WTC11 (cell line): ENCODE measurements at regions not wholly inside any gene's neighbourhood (a gene's known extent, or its start where the extent isn't known, plus 50 kb on each side); places are given as distances from the start of the nearest gene placed in this dataset.
"Not testable (repeated sequence)": the region's sequence is repeated elsewhere in the genome, so short reads cannot be mapped to it uniquely, and the experiment has no call there.

Experiments
- ATAC-seq: fragments of 200-7000 bp; cut with Tn5 transposase; 2 replicates; pipeline ENCODE4 v1.10.0; 2021; ENCODE audit warnings: mild to moderate bottlenecking, moderate library complexity
- CTCF ChIA-PET: fragments of 300-600 bp; sonication (Branson Sonifier 250); formaldehyde crosslinking; loops from one replicate; lab custom pipeline; 2021; ENCODE audit warnings: antibody characterized with exemption; lab: Charles Lee
- POLR2A ChIA-PET: fragments of 350-600 bp; sonication (Branson Sonifier 250); formaldehyde crosslinking; loops from one replicate; lab custom pipeline; 2021; ENCODE audit warnings: antibody characterized with exemption; lab: Charles Lee
- DNase-seq: peaks from one replicate; pipeline ENCODE4 v3.0.0; 2021; ENCODE audit warnings: low spot score
- H3K27ac Mint-ChIP-seq: 2 replicates; pipeline ENCODE4 v1.8.0; 2021; ENCODE audit warnings: mixed read lengths
- H3K27me3 Mint-ChIP-seq: 2 replicates; pipeline ENCODE4 v1.8.0; 2021; ENCODE audit warnings: low read depth, mild to moderate bottlenecking, moderate library complexity, mixed read lengths
- H3K36me3 Mint-ChIP-seq: 2 replicates; pipeline ENCODE4 v1.8.0; 2021; ENCODE audit warnings: mixed read lengths
- H3K4me1 Mint-ChIP-seq: 2 replicates; pipeline ENCODE4 v1.8.0; 2022; ENCODE audit warnings: mixed read lengths
- H3K4me3 Mint-ChIP-seq: 2 replicates; pipeline ENCODE4 v1.8.0; 2021; ENCODE audit warnings: mild to moderate bottlenecking, moderate library complexity, mixed read lengths
- H3K9me3 Mint-ChIP-seq: 2 replicates; pipeline ENCODE4 v1.8.0; 2021; ENCODE audit warnings: mixed read lengths
- CREB1 ChIP-seq: sonication (generic); formaldehyde crosslinking; IDR thresholded peaks from 2 replicates; pipeline ENCODE4 v1.8.0; 2023; ENCODE audit warnings: mild to moderate bottlenecking, missing genetic modification reagents
- ESRRA ChIP-seq: sonication (generic); formaldehyde crosslinking; IDR thresholded peaks from 2 replicates; pipeline ENCODE4 v1.8.1; 2022; ENCODE audit warnings: mild to moderate bottlenecking, missing genetic modification reagents, borderline replicate concordance
- ETV6 ChIP-seq: sonication (generic); formaldehyde crosslinking; IDR thresholded peaks from 2 replicates; pipeline ENCODE4 v1.8.1; 2022; ENCODE audit warnings: mild to moderate bottlenecking, missing genetic modification reagents
- OVOL2 ChIP-seq: fragments of 250-450 bp; sonication (Bioruptor Pico); IDR thresholded peaks from 2 replicates; pipeline ENCODE4 v1.9.0; 2021; ENCODE audit warnings: mild to moderate bottlenecking, borderline replicate concordance
- SMAD4 ChIP-seq: sonication (generic); formaldehyde crosslinking; IDR thresholded peaks from 2 replicates; pipeline ENCODE4 v1.8.0; 2022; ENCODE audit warnings: mild to moderate bottlenecking, missing genetic modification reagents
- ZNF232 ChIP-seq: sonication (generic); formaldehyde crosslinking; IDR thresholded peaks from 2 replicates; pipeline ENCODE4 v1.8.0; 2022; ENCODE audit warnings: mild to moderate bottlenecking, missing genetic modification reagents
- ZNF416 ChIP-seq: fragments of 250-450 bp; sonication (Bioruptor Pico); IDR thresholded peaks from 2 replicates; pipeline ENCODE4 v1.9.0; 2021; ENCODE audit warnings: mild to moderate bottlenecking, inconsistent platforms
- TF ChIP-seq, protein P1 (sequence below): sonication (generic); formaldehyde crosslinking; IDR thresholded peaks from 2 replicates; pipeline ENCODE4 v1.8.0; 2023; ENCODE audit warnings: missing genetic modification reagents, mild to moderate bottlenecking, borderline replicate concordance
- TF ChIP-seq, protein P2 (sequence below): sonication (generic); formaldehyde crosslinking; conservative IDR thresholded peaks from 2 replicates; pipeline ENCODE4 v1.8.1; 2023; ENCODE audit warnings: mild to moderate bottlenecking, low read depth, missing genetic modification reagents, moderate library complexity
- TF ChIP-seq, protein P3 (sequence below): fragments of 250-450 bp; sonication (Bioruptor Pico); IDR thresholded peaks from 2 replicates; pipeline ENCODE4 v2.1.2; 2022; ENCODE audit warnings: mild to moderate bottlenecking, moderate library complexity
- TF ChIP-seq, protein P4 (sequence below): sonication (generic); formaldehyde crosslinking; IDR thresholded peaks from 2 replicates; pipeline ENCODE4 v1.8.1; 2023; ENCODE audit warnings: mild to moderate bottlenecking, missing genetic modification reagents
- TF ChIP-seq, protein P5 (sequence below): sonication (generic); formaldehyde crosslinking; IDR thresholded peaks from 2 replicates; pipeline ENCODE4 v1.8.0; 2023; ENCODE audit warnings: mild to moderate bottlenecking, missing genetic modification reagents

DNA sequence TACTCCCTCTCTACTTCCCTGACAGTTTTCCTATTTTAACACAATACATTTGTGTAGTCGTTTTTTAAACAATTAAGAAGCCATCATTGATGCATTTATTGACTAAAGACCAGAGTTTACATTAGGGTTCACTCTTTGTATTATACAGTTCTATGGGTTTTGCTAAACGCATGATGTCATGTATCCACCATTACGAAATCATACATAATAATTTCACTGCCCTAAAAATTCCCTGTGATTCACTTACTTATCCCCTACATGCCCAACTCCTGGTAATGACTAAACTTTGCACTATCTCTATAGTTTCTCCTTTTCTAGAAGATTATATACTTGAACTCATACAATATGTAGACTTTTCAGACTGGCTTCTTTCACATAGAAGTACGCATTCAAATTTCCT, 1016.5 kb upstream of the FOXG1 start:
- Mint-ChIP-seq H3K36me3 (no peaks in the 10 kb centered on the region), H3K4me1 (no peaks in the 10 kb centered on the region), H3K4me3 (no peak overlapping the region), H3K9me3 (no peaks in the 10 kb centered on the region), H3K27me3 (no peaks in the 10 kb centered on the region; the same call in 1 of the 2 replicates), H3K27ac (no peak overlapping the region)
- TF ChIP-seq, protein P1, sequence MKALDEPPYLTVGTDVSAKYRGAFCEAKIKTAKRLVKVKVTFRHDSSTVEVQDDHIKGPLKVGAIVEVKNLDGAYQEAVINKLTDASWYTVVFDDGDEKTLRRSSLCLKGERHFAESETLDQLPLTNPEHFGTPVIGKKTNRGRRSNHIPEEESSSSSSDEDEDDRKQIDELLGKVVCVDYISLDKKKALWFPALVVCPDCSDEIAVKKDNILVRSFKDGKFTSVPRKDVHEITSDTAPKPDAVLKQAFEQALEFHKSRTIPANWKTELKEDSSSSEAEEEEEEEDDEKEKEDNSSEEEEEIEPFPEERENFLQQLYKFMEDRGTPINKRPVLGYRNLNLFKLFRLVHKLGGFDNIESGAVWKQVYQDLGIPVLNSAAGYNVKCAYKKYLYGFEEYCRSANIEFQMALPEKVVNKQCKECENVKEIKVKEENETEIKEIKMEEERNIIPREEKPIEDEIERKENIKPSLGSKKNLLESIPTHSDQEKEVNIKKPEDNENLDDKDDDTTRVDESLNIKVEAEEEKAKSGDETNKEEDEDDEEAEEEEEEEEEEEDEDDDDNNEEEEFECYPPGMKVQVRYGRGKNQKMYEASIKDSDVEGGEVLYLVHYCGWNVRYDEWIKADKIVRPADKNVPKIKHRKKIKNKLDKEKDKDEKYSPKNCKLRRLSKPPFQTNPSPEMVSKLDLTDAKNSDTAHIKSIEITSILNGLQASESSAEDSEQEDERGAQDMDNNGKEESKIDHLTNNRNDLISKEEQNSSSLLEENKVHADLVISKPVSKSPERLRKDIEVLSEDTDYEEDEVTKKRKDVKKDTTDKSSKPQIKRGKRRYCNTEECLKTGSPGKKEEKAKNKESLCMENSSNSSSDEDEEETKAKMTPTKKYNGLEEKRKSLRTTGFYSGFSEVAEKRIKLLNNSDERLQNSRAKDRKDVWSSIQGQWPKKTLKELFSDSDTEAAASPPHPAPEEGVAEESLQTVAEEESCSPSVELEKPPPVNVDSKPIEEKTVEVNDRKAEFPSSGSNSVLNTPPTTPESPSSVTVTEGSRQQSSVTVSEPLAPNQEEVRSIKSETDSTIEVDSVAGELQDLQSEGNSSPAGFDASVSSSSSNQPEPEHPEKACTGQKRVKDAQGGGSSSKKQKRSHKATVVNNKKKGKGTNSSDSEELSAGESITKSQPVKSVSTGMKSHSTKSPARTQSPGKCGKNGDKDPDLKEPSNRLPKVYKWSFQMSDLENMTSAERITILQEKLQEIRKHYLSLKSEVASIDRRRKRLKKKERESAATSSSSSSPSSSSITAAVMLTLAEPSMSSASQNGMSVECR = no peak
- TF ChIP-seq, protein P2, sequence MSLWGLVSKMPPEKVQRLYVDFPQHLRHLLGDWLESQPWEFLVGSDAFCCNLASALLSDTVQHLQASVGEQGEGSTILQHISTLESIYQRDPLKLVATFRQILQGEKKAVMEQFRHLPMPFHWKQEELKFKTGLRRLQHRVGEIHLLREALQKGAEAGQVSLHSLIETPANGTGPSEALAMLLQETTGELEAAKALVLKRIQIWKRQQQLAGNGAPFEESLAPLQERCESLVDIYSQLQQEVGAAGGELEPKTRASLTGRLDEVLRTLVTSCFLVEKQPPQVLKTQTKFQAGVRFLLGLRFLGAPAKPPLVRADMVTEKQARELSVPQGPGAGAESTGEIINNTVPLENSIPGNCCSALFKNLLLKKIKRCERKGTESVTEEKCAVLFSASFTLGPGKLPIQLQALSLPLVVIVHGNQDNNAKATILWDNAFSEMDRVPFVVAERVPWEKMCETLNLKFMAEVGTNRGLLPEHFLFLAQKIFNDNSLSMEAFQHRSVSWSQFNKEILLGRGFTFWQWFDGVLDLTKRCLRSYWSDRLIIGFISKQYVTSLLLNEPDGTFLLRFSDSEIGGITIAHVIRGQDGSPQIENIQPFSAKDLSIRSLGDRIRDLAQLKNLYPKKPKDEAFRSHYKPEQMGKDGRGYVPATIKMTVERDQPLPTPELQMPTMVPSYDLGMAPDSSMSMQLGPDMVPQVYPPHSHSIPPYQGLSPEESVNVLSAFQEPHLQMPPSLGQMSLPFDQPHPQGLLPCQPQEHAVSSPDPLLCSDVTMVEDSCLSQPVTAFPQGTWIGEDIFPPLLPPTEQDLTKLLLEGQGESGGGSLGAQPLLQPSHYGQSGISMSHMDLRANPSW (CRISPR knock-in tag) = no peak
- TF ChIP-seq, protein P3, sequence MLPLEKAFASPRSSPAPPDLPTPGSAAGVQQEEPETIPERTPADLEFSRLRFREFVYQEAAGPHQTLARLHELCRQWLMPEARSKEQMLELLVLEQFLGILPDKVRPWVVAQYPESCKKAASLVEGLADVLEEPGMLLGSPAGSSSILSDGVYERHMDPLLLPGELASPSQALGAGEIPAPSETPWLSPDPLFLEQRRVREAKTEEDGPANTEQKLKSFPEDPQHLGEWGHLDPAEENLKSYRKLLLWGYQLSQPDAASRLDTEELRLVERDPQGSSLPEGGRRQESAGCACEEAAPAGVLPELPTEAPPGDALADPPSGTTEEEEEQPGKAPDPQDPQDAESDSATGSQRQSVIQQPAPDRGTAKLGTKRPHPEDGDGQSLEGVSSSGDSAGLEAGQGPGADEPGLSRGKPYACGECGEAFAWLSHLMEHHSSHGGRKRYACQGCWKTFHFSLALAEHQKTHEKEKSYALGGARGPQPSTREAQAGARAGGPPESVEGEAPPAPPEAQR (CRISPR knock-in tag) = no peak
- TF ChIP-seq ZNF232 (CRISPR knock-in tag) (no peak), ESRRA (CRISPR knock-in tag) (no peak), ZNF416 (CRISPR knock-in tag) (no peak), ETV6 (CRISPR knock-in tag) (no peak), SMAD4 (CRISPR knock-in tag) (no peak), CREB1 (CRISPR knock-in tag) (no peak), OVOL2 (CRISPR knock-in tag) (no peak)
- TF ChIP-seq, protein P4, sequence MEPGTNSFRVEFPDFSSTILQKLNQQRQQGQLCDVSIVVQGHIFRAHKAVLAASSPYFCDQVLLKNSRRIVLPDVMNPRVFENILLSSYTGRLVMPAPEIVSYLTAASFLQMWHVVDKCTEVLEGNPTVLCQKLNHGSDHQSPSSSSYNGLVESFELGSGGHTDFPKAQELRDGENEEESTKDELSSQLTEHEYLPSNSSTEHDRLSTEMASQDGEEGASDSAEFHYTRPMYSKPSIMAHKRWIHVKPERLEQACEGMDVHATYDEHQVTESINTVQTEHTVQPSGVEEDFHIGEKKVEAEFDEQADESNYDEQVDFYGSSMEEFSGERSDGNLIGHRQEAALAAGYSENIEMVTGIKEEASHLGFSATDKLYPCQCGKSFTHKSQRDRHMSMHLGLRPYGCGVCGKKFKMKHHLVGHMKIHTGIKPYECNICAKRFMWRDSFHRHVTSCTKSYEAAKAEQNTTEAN (CRISPR knock-in tag) = no peak
- TF ChIP-seq, protein P5, sequence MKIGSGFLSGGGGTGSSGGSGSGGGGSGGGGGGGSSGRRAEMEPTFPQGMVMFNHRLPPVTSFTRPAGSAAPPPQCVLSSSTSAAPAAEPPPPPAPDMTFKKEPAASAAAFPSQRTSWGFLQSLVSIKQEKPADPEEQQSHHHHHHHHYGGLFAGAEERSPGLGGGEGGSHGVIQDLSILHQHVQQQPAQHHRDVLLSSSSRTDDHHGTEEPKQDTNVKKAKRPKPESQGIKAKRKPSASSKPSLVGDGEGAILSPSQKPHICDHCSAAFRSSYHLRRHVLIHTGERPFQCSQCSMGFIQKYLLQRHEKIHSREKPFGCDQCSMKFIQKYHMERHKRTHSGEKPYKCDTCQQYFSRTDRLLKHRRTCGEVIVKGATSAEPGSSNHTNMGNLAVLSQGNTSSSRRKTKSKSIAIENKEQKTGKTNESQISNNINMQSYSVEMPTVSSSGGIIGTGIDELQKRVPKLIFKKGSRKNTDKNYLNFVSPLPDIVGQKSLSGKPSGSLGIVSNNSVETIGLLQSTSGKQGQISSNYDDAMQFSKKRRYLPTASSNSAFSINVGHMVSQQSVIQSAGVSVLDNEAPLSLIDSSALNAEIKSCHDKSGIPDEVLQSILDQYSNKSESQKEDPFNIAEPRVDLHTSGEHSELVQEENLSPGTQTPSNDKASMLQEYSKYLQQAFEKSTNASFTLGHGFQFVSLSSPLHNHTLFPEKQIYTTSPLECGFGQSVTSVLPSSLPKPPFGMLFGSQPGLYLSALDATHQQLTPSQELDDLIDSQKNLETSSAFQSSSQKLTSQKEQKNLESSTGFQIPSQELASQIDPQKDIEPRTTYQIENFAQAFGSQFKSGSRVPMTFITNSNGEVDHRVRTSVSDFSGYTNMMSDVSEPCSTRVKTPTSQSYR (CRISPR knock-in tag) = no peak
- CTCF ChIA-PET = no interaction called here
- DNase-seq = no peak
- no peak for ATAC-seq
- POLR2A ChIA-PET = no interaction called here

DNA sequence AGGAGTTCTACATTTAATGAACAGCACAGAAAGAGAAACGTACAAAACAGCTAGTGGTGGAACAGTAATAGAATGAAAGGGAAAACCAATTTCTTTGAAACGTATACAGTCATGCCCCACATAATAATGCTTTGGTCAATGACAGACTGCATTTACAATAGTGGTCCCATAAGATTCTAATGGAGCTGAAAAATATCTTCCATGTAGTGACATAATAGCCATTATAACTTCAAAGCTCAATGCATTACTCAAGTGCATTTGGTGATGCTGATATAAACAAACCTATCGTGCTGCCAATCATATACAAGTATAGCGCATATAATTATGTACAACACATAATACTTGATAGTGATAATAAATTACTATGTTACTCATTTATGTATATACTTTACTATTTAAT, 1008.9 kb upstream of the FOXG1 start:
- ATAC-seq, POLR2A ChIA-PET, H3K27ac Mint-ChIP-seq, DNase-seq, H3K27me3 Mint-ChIP-seq, CTCF ChIA-PET, H3K9me3 Mint-ChIP-seq, H3K36me3 Mint-ChIP-seq, H3K4me3 Mint-ChIP-seq: not testable (repeated sequence)
- peaks cover 16% of the 10 kb centered on the region for H3K4me1 Mint-ChIP-seq

DNA sequence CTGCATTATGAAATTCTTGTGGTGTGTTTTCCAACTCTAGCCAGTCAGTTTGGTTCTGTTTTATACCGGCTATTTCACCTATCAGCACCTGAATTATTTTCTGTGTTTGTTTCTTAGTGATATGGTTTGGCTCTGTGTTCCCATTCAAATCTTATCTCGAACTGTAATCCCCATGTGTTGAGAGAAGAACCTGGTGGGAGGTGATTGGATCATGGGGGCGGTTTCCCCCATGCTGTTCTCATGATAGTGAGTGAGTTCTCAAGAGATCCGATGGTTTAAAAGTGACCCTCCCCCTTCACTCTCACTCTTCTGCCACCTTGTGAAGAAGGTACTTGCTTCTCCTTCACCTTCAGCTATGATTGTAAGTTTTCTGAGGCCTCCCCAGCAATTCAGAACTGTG, 1006.2 kb upstream of the FOXG1 start:
- DNase-seq, POLR2A ChIA-PET, CTCF ChIA-PET, H3K27ac Mint-ChIP-seq, H3K27me3 Mint-ChIP-seq, H3K36me3 Mint-ChIP-seq, H3K4me3 Mint-ChIP-seq, H3K9me3 Mint-ChIP-seq, ATAC-seq: not testable (repeated sequence)
- peaks cover 16% of the 10 kb centered on the region for H3K4me1 Mint-ChIP-seq

DNA sequence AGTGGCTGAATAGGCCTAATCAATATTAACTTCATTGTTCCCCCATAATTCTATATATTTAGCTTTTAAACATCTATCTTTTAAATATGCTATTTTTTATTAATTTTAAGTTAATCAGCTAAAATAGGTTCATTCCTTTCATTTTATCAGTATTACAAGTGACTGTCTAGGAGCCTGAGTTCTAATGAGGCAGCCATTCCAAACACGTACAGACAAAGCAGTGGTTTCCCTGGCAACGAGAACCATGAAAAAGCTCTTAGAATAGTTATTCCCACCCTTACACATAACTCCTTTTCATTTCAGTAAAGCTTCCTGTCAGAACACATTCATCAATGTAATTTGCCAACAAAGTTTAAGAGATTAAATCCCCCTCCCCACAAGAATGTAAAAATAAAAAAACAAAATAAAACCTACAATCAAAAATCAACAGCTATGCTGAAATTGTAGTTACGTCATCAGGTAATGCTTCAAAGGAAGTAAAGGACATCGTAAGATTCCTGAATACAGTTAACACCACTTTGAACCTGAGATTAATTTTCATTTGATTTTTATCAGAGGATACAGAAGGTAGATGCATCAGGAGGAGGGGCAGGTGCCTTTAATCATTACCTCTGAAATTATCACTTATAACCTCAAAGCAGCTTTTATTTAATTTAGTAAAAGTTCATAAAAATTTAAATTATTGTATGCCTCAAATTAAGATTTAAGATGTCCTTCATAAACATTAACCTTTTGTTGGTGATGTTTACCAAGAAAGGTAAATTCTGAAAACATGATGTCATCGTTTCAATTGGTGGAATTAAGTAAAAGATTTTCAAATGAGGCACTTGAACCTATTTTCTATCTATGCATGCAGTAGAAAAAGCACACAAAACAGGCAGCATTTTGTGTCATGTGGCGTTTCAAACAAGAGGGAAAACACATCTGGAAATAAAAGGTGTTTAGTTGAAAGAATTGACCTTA, 967.2 kb upstream of the FOXG1 start:
- POLR2A ChIA-PET, DNase-seq, H3K27ac Mint-ChIP-seq, CTCF ChIA-PET, H3K4me3 Mint-ChIP-seq, ATAC-seq, H3K27me3 Mint-ChIP-seq: not testable (repeated sequence)
- Mint-ChIP-seq H3K4me1 (peaks cover 18% of the 10 kb centered on the region), H3K9me3 (peaks cover 11% of the 10 kb centered on the region), H3K36me3 (peaks cover 10% of the 10 kb centered on the region)
